Sigmoid colon (tissue), 4 donors: ENCODE measurements at regions not wholly inside any gene's neighbourhood (a gene's known extent, or its start where the extent isn't known, plus 50 kb on each side); places are given as distances from the start of the nearest gene placed in this dataset.

Source experiments
- CTCF ChIP-seq, 4 experiments: fragments of 450-650 bp in 3 of 4; fragments of 200-600 bp in 1 of 4; IDR thresholded peaks; one replicate each; pipeline ENCODE4 v1.5.1; 2016 to 2019; ENCODE audit warnings: antibody characterized with exemption in 4 of 4, mild to moderate bottlenecking in 3 of 4, moderate library complexity in 2 of 4
- EP300 ChIP-seq, 4 donors: sonication (generic); formaldehyde crosslinking; IDR thresholded peaks; one replicate each; pipeline ENCODE4 v1.6.1; 2017; ENCODE audit warnings: antibody characterized with exemption in 4 of 4
- POLR2A ChIP-seq, 2 donors: fragments of 450-650 bp; IDR thresholded peaks; one replicate each; pipeline ENCODE4 v1.6.1; 2016; ENCODE audit warnings: antibody characterized with exemption in 2 of 2, mild to moderate bottlenecking in 2 of 2, moderate library complexity in 2 of 2
- POLR2AphosphoS5 ChIP-seq, 4 donors: sonication (generic); formaldehyde crosslinking; IDR thresholded peaks; one replicate each; pipeline ENCODE4 v1.6.1; 2017; ENCODE audit warnings: antibody characterized with exemption in 4 of 4

GRCh38 chr6:106751501-106752252 lies 122.3 kb downstream of the QRSL1 start:
- no peak for TF ChIP-seq POLR2A (IDR thresholded peaks at IDR 0.05)
- TF ChIP-seq CTCF (IDR thresholded peaks at IDR 0.05), result no peak
- no peak for TF ChIP-seq POLR2AphosphoS5 (IDR thresholded peaks at IDR 0.05)
- TF ChIP-seq EP300 (IDR thresholded peaks at IDR 0.05), result no peak
